ENCODE measurements at regions not wholly inside any gene's neighbourhood (a gene's known extent, or its start where the extent isn't known, plus 50 kb on each side); places are given as distances from the start of the nearest gene placed in this dataset.

DNA sequence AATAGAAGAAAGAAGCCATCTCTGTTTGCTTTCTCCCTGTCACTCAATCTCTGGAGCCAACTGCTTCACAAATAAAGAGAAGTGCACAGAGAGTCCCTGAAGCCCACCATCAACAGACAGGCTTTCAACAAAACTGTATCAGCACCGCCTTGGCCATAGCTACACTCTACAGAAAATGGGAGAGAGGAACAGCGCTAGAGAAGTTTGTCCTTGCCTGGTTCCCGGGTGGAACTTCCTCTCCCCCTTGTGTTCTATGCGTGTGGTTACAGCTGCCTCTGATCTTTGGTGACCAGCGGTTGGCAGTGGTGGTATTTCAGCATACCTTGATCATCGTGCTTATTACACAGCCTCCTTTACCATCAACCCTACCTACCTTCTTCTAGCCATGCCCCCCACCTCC is 91.4 kb upstream of the CCL2 start:
- TF ChIP-seq, protein P1, sequence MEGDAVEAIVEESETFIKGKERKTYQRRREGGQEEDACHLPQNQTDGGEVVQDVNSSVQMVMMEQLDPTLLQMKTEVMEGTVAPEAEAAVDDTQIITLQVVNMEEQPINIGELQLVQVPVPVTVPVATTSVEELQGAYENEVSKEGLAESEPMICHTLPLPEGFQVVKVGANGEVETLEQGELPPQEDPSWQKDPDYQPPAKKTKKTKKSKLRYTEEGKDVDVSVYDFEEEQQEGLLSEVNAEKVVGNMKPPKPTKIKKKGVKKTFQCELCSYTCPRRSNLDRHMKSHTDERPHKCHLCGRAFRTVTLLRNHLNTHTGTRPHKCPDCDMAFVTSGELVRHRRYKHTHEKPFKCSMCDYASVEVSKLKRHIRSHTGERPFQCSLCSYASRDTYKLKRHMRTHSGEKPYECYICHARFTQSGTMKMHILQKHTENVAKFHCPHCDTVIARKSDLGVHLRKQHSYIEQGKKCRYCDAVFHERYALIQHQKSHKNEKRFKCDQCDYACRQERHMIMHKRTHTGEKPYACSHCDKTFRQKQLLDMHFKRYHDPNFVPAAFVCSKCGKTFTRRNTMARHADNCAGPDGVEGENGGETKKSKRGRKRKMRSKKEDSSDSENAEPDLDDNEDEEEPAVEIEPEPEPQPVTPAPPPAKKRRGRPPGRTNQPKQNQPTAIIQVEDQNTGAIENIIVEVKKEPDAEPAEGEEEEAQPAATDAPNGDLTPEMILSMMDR (IDR thresholded peaks at IDR 0.05): peak in 1 of 2 donors; percentile 16
- TF ChIP-seq EP300 (IDR thresholded peaks at IDR 0.05) (no peak), POLR2AphosphoS5 (IDR thresholded peaks at IDR 0.05) (no peak), POLR2A (IDR thresholded peaks at IDR 0.05) (no peak)
